GM06990 (cell line): ENCODE measurements at regions not wholly inside any gene's neighbourhood (a gene's known extent, or its start where the extent isn't known, plus 50 kb on each side); places are given as distances from the start of the nearest gene placed in this dataset.

Experiments used
- DNase-seq: peaks from one replicate; pipeline ENCODE4 v3.0.0-alpha.2; 2011; ENCODE audit not compliant: insufficient read length; ENCODE audit errors: extremely low read depth
- H3K27me3 ChIP-seq: replicated peaks from 2 replicates; pipeline ENCODE4 v1.6.0; 2011; ENCODE audit warnings: low read length; ENCODE audit not compliant: control insufficient read depth, insufficient read depth
- H3K36me3 ChIP-seq: 2 replicates; pipeline ENCODE4 v1.5.1; 2011; ENCODE audit warnings: low read length; ENCODE audit not compliant: control insufficient read depth, insufficient read depth
- H3K4me3 ChIP-seq: replicated peaks from 2 replicates; pipeline ENCODE4 v1.5.1; 2011; ENCODE audit warnings: low read depth, mild to moderate bottlenecking, control low read depth, low read length
- TF ChIP-seq, protein P1 (sequence below): IDR thresholded peaks from 2 replicates; pipeline ENCODE4 v1.5.1; 2011; ENCODE audit warnings: low read length, control low read depth, mild to moderate bottlenecking, inconsistent platforms; ENCODE audit not compliant: insufficient read depth, poor library complexity, severe bottlenecking

DNA sequence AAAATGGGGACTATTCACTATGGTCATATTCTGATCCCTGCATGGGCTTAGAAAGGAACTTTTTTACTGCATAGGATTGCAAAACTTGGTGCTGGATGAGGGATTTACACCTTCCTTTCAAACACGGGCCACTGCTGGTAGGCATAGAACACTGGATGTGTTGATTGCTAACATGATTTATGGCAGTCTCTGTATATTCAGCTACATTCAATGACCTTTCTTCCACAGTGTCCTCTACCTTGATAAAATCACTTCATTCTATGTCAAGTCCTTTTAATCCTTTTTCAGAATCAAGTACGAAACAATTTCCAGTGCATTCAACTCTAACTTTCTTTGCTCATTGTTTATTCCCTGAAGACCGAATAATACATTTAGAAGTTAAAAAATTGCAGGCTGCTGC, 91.9 kb upstream of the ATG10 start:
- Histone ChIP-seq H3K27me3 (no peaks in the 10 kb centered on the region), H3K36me3 (no peaks in the 10 kb centered on the region), H3K4me3 (no peak overlapping the region)
- TF ChIP-seq, protein P1, sequence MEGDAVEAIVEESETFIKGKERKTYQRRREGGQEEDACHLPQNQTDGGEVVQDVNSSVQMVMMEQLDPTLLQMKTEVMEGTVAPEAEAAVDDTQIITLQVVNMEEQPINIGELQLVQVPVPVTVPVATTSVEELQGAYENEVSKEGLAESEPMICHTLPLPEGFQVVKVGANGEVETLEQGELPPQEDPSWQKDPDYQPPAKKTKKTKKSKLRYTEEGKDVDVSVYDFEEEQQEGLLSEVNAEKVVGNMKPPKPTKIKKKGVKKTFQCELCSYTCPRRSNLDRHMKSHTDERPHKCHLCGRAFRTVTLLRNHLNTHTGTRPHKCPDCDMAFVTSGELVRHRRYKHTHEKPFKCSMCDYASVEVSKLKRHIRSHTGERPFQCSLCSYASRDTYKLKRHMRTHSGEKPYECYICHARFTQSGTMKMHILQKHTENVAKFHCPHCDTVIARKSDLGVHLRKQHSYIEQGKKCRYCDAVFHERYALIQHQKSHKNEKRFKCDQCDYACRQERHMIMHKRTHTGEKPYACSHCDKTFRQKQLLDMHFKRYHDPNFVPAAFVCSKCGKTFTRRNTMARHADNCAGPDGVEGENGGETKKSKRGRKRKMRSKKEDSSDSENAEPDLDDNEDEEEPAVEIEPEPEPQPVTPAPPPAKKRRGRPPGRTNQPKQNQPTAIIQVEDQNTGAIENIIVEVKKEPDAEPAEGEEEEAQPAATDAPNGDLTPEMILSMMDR: no peak
- DNase-seq: no peak

DNA sequence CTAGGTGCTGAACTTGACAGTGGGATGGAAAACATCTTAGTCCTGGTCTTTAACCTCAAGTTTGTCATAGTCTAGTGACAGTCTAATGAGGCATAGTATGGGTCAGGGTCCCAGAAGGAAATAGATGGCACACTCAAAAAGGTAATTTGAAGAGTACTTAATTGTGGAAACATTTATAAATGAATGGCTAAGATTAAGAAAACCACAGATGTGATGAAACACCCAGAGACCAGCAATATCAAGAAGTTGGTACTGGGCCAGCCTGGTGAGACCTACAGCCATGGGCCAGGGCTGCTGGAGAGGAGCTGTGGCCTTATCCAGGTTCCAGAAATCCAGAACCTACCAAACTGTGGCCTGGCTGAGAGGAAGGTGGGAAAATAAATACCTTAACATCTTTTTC, 93.5 kb upstream of the ATG10 start:
- no peak for DNase-seq
- H3K36me3 ChIP-seq: no peaks in the 10 kb centered on the region
- H3K27me3 ChIP-seq: no peaks in the 10 kb centered on the region
- no peak overlapping the region for H3K4me3 ChIP-seq
- TF ChIP-seq, protein P1: no peak

DNA sequence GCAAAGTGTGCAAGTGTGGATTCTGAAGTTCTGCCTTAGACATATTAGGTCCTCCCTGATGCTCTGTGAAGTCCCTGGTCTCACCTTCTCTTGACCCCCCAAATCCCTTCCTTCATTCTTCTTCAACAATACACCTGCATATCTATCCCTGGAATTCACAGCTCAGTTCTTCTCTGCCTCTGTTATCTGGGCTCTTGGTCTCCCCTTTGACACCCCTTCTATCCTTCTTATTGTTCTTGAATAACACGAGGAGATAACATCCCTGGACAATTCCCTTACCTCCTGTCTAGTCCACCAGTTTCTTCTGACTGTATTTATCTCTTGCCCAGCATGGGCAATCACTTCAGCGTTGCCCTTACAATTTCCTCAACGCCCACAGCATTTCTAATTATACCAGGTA, 104.8 kb upstream of the ATG10 start:
- no peaks in the 10 kb centered on the region for H3K27me3 ChIP-seq
- no peak for DNase-seq
- H3K36me3 ChIP-seq: no peaks in the 10 kb centered on the region
- no peak overlapping the region for H3K4me3 ChIP-seq
- TF ChIP-seq, protein P1: no peak

DNA sequence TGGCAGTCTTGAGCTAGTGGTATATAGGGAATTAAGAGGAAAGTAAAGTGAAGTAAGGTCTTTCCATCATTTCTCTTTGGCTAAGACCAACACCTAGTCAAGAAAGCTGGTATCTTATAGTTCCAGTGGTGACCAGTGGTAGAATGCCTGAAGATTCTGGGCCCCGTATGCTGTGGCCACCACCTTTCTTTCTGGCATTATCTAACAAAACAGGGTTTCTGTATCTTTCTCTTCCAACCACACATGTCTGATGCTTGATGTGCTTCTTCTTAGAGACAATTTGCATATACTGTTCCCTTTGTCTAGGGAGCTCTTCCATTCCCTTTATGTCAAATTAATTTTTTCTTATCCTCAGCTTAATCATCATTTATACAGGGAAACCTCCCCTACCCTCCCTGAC, 109.9 kb upstream of the SSBP2 start:
- H3K36me3 ChIP-seq: no peaks in the 10 kb centered on the region
- TF ChIP-seq, protein P1: no peak
- H3K27me3 ChIP-seq: no peaks in the 10 kb centered on the region
- DNase-seq: no peak
- H3K4me3 ChIP-seq: no peak overlapping the region

DNA sequence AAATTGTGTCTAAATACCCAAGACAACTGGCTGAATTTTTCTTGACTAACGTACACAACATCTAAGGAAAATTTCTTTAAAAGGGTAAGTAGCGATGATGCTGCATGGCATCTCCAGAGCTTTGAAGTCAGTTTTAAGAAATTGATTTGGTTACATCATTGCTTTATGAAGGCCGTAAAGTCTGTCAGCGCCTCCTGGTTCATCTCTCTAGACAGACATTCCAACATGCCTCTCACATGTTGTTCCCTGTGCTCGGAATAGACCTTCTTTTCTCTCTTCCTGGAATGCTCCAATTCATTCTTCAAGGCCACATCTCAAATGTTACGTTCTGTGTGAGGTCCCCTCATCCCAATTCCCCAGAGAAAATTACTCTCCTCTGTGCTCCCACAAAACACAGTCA, 108.7 kb upstream of the SSBP2 start:
- no peaks in the 10 kb centered on the region for H3K36me3 ChIP-seq
- TF ChIP-seq, protein P1: no peak
- no peaks in the 10 kb centered on the region for H3K27me3 ChIP-seq
- DNase-seq: no peak
- no peak overlapping the region for H3K4me3 ChIP-seq
